SJCRH30 (cell line): ENCODE measurements at regions not wholly inside any gene's neighbourhood (a gene's known extent, or its start where the extent isn't known, plus 50 kb on each side); places are given as distances from the start of the nearest gene placed in this dataset.

Source experiments
- DNase-seq, 2 experiments: peaks; one replicate each; pipeline ENCODE4 v3.0.0-alpha.2; 2015 to 2020
- H3K27ac ChIP-seq: fragments of 250-450 bp; sonication (Bioruptor Pico); 2 replicates; pipeline ENCODE4 v1.5.1; 2020; ENCODE audit warnings: mild to moderate bottlenecking, moderate library complexity
- H3K27me3 ChIP-seq: fragments of 250-450 bp; sonication (Bioruptor Pico); 2 replicates; pipeline ENCODE4 v1.5.1; 2020; ENCODE audit warnings: mild to moderate bottlenecking, moderate library complexity
- H3K36me3 ChIP-seq: fragments of 250-450 bp; sonication (Bioruptor Pico); 2 replicates; pipeline ENCODE4 v1.5.1; 2020; ENCODE audit warnings: mild to moderate bottlenecking, moderate library complexity
- H3K4me1 ChIP-seq: fragments of 250-450 bp; sonication (Bioruptor Pico); 2 replicates; pipeline ENCODE4 v1.5.1; 2020; ENCODE audit warnings: mild to moderate bottlenecking, moderate library complexity
- H3K4me3 ChIP-seq: fragments of 250-450 bp; sonication (Bioruptor Pico); 2 replicates; pipeline ENCODE4 v1.5.1; 2020; ENCODE audit warnings: mild to moderate bottlenecking, moderate library complexity
- H3K9me3 ChIP-seq: fragments of 250-450 bp; sonication (Bioruptor Pico); replicated peaks from 2 replicates; pipeline ENCODE4 v1.5.1; 2020; ENCODE audit warnings: mild to moderate bottlenecking, moderate library complexity

DNA sequence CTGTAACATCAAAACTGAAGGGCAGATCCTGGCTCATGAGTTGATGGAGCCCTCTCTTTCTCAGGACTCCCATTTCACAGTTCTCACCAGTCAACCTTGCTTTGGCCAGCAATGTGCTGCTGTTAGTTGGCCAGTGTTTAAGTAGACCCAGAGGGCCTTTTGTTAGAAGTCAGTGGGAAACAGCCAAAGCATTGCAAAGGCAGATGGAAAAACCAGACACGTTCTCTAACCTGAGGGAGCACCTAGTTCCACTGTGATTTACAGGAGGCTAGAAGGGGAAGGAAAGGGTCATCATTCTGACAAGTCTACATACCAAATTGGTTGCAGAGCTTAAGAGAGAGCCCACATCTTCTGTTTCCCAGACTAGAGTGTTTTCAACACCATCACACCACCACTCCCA, 196.4 kb downstream of the OPA1 start:
- Histone ChIP-seq H3K9me3 (no peaks in the 10 kb centered on the region), H3K27me3 (no peaks in the 10 kb centered on the region; the same call in 1 of the 2 replicates), H3K27ac (no peak overlapping the region; the same call in 1 of the 2 replicates), H3K4me3 (no peak overlapping the region), H3K4me1 (peaks cover 16% of the 10 kb centered on the region; the same call in 1 of the 2 replicates), H3K36me3 (no peaks in the 10 kb centered on the region)
- DNase-seq = peak in 1 of 2 experiments; percentile 40

DNA sequence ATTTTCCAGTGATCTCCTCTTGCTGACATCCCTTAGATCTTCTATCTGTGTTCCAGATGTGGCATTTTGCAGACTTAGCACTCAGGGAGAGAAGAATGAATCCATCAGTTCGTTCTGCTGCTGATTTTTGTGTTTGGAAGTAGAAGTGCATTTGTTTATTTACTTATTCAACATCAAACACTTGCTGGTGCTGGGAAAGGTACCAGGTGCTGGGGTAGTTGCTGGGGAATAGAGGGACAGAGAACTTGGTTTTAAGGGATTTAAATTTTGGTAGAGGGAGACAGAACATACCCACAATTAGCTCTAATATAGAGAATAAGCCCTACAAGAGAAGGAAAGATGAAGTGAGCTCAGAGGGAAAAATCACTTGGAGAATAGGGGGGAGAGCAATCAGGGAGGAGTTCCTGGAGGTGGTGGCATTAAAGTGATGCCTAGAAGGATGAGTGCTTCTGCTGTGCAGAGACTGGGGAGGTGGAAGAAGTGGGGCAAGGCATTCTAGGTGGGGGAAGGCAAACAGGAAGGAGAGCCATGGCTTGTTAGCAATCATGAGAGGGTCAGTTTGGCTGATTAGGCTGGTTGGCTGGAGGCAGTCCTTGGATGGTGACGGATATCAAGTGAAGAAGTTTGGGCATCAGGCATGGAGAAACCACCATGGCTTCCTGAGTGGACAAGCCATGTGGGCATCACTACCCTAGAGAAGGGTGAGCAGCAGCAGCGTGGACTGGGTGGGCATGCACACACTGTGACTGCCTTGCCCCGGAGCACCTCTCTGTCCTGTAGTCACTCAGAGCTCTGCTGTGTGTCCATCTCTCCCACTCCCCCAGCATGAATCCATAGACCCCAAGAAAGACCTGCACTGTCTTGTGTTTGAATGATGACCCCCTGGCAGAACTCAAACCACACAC, 197.3 kb downstream of the OPA1 start:
- Histone ChIP-seq H3K9me3 (no peaks in the 10 kb centered on the region), H3K4me3 (no peak overlapping the region), H3K4me1 (peaks cover 16% of the 10 kb centered on the region; the same call in 1 of the 2 replicates), H3K36me3 (no peaks in the 10 kb centered on the region), H3K27ac (no peak overlapping the region; the same call in 1 of the 2 replicates), H3K27me3 (no peaks in the 10 kb centered on the region; the same call in 1 of the 2 replicates)
- DNase-seq = no peak

DNA sequence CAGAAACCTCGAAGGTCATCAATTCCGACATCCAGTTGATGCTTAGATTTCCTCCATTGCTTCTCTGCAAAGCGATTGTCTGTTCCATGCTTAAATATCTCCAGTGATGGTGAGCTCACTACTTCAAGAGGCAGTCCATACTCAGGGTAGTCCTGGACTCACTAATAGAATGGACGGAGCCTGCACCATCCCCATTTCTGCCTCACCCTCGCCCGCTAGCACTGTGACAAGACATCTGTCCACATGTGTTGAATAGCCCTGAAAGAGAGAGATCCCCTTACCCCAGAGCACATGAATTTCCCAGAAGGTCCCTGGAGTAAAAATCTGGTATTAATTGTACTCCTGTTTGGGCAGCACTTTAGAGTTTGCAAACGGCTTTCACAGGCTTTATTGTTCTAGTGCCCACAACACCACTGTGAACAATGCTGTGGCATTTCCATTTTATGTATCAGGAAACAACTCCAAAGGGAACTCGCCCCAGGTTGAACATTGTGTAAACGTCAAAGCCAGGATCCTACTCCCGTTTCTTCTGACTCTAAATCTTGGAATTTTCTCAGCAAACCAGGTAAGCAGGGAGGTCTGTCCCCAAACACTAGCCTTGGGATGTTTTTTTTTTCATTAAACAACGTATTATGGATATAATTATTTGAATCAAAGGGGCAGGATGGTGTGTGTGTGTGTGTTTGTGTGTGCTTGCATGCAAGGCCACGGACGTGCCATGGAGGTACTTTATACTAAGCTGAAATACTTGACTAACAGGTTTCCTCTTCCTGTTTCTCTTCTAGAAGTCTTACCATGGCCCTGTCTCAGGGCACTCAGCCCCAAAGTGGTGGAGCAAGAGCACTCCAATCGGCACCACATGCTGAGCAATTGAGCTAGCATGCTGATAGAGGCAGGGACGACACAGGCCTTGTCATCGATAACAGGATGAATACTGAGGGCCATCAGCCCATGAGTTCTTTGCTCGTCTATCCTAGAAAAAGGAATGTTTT, 198.3 kb downstream of the OPA1 start:
- DNase-seq = no peak
- peaks cover 16% of the 10 kb centered on the region; the same call in 1 of the 2 replicates for H3K4me1 ChIP-seq

DNA sequence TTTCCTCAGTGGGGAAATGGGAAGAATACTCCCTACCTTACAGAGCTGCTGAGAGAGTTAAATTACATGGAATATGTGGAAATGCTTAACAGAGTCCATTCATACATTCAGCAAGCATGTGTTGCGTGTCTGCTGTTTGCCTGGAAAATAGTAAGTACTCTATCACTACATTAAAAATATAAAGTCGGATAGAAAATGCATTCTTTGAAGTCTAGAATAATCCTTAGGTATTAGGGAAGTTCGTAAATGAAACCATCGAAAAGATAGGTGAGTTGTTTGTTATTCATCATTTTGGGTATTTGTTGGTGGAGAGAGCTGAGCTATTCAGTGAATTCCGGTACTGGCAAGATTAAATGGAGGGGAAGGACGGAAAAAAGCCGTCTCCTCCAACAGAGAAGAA, 200.1 kb downstream of the OPA1 start:
- H3K27ac ChIP-seq = no peak overlapping the region
- peaks cover 16% of the 10 kb centered on the region; the same call in 1 of the 2 replicates for H3K4me1 ChIP-seq
- H3K36me3 ChIP-seq = no peaks in the 10 kb centered on the region
- no peak for DNase-seq
- no peaks in the 10 kb centered on the region for H3K9me3 ChIP-seq
- H3K27me3 ChIP-seq = no peaks in the 10 kb centered on the region; the same call in 1 of the 2 replicates
- no peak overlapping the region for H3K4me3 ChIP-seq

More for the DNA sequence above, 198.3 kb downstream of the OPA1 start:
- H3K27me3 ChIP-seq = no peaks in the 10 kb centered on the region; the same call in 1 of the 2 replicates
- no peak overlapping the region for H3K4me3 ChIP-seq
- H3K9me3 ChIP-seq = no peaks in the 10 kb centered on the region
- H3K27ac ChIP-seq = no peak overlapping the region
- H3K36me3 ChIP-seq = no peaks in the 10 kb centered on the region

DNA sequence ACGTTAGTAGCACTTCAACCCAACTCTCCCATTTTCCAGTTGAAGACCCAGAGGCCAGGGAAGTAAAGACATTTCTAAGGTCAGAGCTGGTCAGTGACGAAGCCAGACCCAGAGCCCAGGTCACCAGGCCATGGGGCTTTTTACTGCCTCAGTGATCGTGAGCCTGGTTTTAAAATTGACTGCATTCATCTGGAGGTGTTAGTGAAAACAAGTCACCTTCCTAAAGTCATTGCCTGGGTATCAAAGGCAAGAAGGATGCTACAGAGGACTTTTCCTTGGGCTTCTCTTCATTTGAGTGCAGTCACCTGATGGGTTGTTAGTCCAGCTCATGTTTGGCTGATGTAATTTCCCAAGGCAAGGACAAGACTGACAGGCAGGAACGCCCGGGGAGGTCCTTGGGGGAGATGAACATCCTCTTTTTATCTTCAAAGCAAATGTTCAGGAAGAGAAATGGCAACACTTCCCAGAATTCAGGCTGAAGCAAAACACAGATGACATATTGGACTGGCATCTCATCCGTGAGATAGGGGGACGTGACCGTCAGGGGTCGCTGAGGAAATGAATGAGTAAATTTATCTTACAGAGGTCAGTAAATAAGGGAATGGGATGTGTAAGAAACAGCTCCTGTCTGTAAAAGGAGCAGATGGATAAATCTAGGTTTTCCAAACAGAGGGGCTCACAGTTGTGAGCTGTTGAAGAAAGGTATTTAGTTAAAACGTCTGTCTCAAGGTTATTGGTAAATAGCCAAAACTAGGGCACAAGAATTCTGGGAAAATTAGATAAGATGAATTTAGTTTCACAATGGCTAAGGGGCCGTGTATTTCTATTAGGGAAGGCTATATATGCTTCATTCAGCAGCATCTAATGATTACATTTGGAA, 201.2 kb downstream of the OPA1 start:
- Histone ChIP-seq H3K4me3 (no peak overlapping the region), H3K4me1 (peaks cover 9% of the 10 kb centered on the region; the same call in 1 of the 2 replicates), H3K27me3 (no peaks in the 10 kb centered on the region; the same call in 1 of the 2 replicates), H3K36me3 (no peaks in the 10 kb centered on the region), H3K27ac (no peak overlapping the region), H3K9me3 (no peaks in the 10 kb centered on the region)
- DNase-seq = no peak

DNA sequence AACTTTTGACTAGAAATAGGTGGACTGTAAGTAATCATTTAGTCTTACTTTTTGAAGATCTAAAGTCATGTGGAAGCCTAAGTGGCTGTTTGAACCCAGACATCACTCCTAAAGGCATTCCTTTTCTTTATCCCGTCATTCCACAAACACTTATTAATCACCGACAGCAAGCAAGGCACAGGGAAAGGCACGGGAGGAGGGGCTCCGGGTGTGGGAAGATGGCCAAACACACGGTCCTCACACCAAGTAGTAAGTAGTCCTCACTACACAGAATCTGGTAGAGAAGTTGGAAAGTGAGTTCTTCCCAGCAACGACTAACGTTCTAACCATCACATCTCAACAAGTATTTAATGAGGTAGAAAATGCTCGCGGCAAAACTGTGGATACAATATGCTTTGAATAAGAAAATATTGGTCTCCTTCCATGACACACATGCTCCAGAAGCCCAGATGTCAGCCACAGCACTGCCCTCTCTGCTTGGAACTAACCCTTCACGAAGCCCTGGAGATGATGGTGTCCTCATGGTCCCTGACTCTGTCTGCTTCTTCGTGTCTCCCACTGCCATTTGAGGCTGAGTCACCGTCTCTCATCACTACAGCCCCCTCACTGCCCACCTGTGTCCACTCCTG, 202.2 kb downstream of the OPA1 start:
- Histone ChIP-seq H3K4me3 (no peak overlapping the region), H3K27ac (no peak overlapping the region), H3K4me1 (peaks cover under 1% of the 10 kb centered on the region), H3K36me3 (no peaks in the 10 kb centered on the region), H3K27me3 (no peaks in the 10 kb centered on the region; the same call in 1 of the 2 replicates), H3K9me3 (no peaks in the 10 kb centered on the region)
- no peak for DNase-seq

DNA sequence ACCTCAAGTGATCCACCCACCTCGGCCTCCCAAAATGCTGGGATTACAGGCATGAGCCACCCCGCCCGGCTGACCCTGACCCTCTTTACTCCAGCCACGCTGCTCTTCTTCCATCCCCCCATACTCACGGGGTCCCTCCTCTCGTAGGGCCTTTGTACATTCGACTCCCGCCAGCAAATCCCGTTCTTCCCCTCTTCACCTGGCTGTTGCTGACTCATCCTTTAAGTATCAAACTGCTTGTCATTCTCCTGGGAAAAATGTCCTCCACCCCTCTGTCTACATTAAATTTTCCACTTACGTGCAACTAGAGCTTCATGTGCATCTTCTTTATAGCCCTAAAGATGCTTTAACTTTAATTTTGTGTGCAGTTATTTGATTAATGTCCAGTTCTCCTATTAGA, 203.1 kb downstream of the OPA1 start:
- Histone ChIP-seq H3K4me1 (peaks cover 7% of the 10 kb centered on the region), H3K27ac (no peak overlapping the region), H3K27me3 (no peaks in the 10 kb centered on the region; the same call in 1 of the 2 replicates), H3K4me3 (no peak overlapping the region), H3K9me3 (no peaks in the 10 kb centered on the region), H3K36me3 (no peaks in the 10 kb centered on the region)
- DNase-seq = no peak

DNA sequence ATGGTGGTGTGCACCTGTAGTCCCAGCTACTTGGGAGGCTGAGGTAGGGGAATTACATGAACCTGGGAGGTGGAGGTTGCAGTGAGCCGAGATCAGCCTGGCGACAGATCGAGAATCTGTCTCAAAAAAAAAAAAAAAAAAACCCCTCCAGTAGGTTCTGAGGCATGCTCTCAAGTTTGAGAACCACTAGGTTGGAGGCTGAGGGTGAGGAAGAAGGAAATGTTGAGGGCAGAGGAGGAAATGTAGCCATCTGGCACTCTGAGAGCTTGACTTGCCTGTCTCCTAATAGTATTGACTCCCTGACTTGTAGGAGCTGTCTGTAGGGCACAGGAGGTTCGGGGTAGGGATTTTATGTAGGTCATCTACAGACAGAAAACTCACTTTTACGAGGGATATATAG, 204.6 kb downstream of the OPA1 start:
- DNase-seq = no peak
- Histone ChIP-seq H3K27me3 (no peaks in the 10 kb centered on the region; the same call in 1 of the 2 replicates), H3K36me3 (no peaks in the 10 kb centered on the region), H3K4me1 (peaks cover 7% of the 10 kb centered on the region), H3K4me3 (no peak overlapping the region), H3K27ac (no peak overlapping the region), H3K9me3 (no peaks in the 10 kb centered on the region)

DNA sequence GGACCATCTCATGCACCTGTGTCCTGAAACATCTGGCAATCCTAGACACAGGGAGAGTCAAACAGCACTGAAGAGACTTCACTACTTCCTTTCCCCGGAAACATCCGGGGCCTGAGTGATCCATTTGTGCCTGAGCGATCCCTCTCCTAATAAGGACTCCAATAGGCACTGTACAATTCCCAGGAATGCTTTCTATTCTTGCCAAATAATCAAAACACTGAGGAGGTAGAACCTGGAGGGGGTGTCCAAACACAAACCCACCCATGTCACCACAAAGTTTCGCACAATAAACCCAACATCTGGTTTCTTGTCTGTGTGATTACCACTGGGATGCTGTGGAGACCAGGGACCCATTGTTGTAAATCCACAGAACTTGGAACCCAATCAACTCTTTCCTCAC, 205.0 kb downstream of the OPA1 start:
- H3K4me3 ChIP-seq = no peak overlapping the region
- no peaks in the 10 kb centered on the region for H3K36me3 ChIP-seq
- no peaks in the 10 kb centered on the region for H3K9me3 ChIP-seq
- H3K27me3 ChIP-seq = no peaks in the 10 kb centered on the region; the same call in 1 of the 2 replicates
- peaks cover 7% of the 10 kb centered on the region for H3K4me1 ChIP-seq
- DNase-seq = no peak
- H3K27ac ChIP-seq = no peak overlapping the region

DNA sequence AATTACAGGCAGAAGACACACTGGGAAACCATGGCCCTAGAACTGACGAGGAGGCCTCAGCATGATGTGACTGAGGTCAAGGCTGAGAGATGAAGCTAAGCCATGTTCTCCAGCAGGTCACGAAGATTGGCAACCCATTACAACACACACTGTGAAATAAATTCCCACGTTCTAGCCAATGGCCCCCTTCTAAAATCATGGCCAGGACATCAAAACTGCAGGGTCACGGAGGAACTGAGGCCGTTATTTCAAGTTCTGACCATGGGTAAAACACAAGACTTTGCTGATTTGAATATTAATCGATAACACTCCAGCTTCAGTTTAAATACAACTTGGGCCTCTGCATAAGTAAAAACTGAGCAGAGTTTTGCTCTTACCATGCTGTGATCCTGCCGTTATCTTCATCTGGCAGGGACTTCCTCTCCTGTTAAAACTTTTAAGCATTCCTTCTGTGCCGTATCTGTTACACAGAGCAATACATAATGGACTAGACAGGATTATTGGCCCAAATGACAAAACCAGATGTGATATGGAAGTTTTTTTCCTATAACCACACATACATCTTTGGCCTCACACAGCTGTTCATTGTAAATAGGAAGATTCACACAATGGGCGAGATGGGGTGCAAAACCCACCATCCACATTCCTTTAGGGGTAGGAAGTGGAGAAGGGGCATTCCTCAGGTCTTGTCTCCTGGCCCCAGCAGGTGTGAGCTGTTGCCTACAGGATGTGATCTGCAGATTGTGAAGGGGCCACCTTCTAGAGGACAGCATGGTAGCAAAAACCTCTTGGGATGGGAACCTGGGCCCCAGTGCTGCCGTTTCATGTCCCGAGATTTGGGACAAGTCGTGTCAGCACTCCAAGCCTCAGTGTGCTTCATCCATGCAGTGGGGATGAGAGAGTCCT, 207.4 kb downstream of the OPA1 start:
- H3K27ac ChIP-seq = no peak overlapping the region
- H3K27me3 ChIP-seq = no peaks in the 10 kb centered on the region
- peak; percentile 31 to 56 for DNase-seq
- H3K4me1 ChIP-seq = peaks cover 15% of the 10 kb centered on the region
- H3K4me3 ChIP-seq = no peak overlapping the region
- no peaks in the 10 kb centered on the region for H3K36me3 ChIP-seq
- H3K9me3 ChIP-seq = no peaks in the 10 kb centered on the region

DNA sequence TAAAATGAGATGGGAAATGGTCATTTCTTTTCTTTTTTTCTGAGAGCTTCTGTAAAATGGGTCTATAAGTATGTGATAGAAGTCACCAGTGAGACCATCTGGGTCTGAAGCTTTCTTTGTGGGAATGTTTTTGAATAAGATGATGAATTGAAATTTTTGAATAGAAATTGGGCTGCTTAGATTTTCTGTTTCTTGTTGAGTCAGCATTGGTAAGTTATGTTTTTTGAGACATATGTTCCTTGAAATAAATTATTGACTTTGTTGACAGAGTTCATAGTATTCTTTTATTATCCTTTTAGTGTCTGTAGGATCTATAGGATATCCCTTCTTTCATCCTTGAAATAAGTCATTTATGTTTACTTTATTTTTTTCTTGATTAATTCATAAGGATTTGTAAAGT, 208.1 kb downstream of the OPA1 start:
- H3K27me3 ChIP-seq = no peaks in the 10 kb centered on the region

DNA sequence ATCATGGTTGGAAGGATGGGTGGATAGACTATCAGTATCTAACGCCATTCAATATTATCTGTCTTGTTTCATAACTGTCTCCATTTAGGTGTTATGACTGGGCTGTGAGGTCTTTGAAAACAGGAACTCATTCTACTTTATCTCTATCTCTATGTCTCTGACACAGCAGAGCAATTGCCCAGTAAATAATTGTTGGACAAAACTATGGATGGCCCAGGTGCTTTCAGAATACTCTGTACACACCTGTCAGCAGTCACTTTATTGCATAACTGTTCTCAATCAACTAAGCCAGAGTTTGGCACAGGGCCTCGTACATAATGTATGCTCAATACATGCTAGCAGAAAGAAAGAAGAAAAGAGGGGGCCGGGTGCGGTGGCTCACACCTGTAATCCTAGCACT, 210.3 kb downstream of the OPA1 start:
- Histone ChIP-seq H3K9me3 (no peaks in the 10 kb centered on the region), H3K4me3 (no peak overlapping the region), H3K36me3 (no peaks in the 10 kb centered on the region), H3K4me1 (peaks cover 22% of the 10 kb centered on the region), H3K27me3 (no peaks in the 10 kb centered on the region), H3K27ac (no peak overlapping the region)
- no peak for DNase-seq

More for the DNA sequence above, 208.1 kb downstream of the OPA1 start:
- Histone ChIP-seq H3K36me3 (no peaks in the 10 kb centered on the region), H3K27ac (no peak overlapping the region), H3K4me1 (peaks cover 22% of the 10 kb centered on the region), H3K9me3 (no peaks in the 10 kb centered on the region), H3K4me3 (no peak overlapping the region)
- DNase-seq = no peak

DNA sequence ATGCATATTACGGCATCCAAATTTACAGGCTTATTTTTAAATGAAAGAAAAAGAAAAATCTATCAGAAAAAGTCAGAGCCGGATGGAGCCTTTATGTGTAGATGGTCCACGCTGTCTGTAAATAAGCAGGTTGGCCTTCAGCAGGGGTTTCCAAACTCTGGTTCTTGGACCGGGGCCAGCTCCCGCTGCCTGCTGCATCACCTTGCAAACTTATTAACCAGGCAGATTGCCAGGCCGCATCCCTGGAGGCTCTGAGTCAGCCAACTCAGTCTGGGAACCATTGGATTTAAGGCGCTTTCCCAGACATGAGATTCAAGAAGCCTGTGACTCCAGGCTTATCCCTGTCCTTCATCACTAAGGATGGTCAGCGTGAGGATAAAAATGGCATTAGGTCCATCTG, 212.4 kb downstream of the OPA1 start:
- Histone ChIP-seq H3K27ac (no peak overlapping the region), H3K4me3 (no peak overlapping the region), H3K27me3 (no peaks in the 10 kb centered on the region), H3K9me3 (no peaks in the 10 kb centered on the region), H3K4me1 (peaks cover 18% of the 10 kb centered on the region), H3K36me3 (no peaks in the 10 kb centered on the region)
- peak; percentile 92 to 96 for DNase-seq
